Panc1 (cell line): ENCODE measurements at regions not wholly inside any gene's neighbourhood (a gene's known extent, or its start where the extent isn't known, plus 50 kb on each side); places are given as distances from the start of the nearest gene placed in this dataset.

Experiments
- ATAC-seq: fragments of 200-7000 bp; cut with Tn5 transposase; 2 replicates; pipeline ENCODE4 v1.9.1; 2020; ENCODE audit warnings: mild to moderate bottlenecking, moderate library complexity
- BruUV-seq: library from RNA; stranded (reverse); fragments of 400-500 nt; replicated peaks from 2 replicates; lab custom pipeline; 2021; lab: Mats Ljungman, UMichigan
- CTCF ChIA-PET: fragments of 300-600 bp; sonication (Branson Sonifier 250); formaldehyde crosslinking; loops from one replicate; lab custom pipeline; 2022; ENCODE audit warnings: antibody characterized with exemption; lab: Charles Lee
- POLR2A ChIA-PET: fragments of 300-600 bp; sonication (Branson Sonifier 250); formaldehyde crosslinking; loops from one replicate; lab custom pipeline; 2022; ENCODE audit warnings: antibody characterized with exemption; lab: Charles Lee
- DNase-seq: peaks from one replicate; pipeline ENCODE4 v3.0.0-alpha.2; 2010; ENCODE audit warnings: low read depth, low spot score
- H3K27ac ChIP-seq: 2 replicates; pipeline ENCODE4 v1.5.1; 2011; ENCODE audit warnings: mild to moderate bottlenecking, low read length, inconsistent platforms
- H3K27me3 ChIP-seq: fragments of 200-500 bp; sonication (Bioruptor generic); 2 replicates; pipeline ENCODE4 v1.6.0; 2014; ENCODE audit warnings: low read length, inconsistent platforms; ENCODE audit not compliant: control insufficient read depth, insufficient read depth
- H3K36me3 ChIP-seq: fragments of 200-500 bp; sonication (Bioruptor generic); 2 replicates; pipeline ENCODE4 v1.5.1; 2014; ENCODE audit warnings: inconsistent platforms, mild to moderate bottlenecking, low read length, moderate library complexity; ENCODE audit not compliant: control insufficient read depth, insufficient read depth
- H3K4me1 ChIP-seq: 2 replicates; pipeline ENCODE4 v1.5.1; 2011; ENCODE audit warnings: inconsistent platforms, mild to moderate bottlenecking, low read length, moderate library complexity; ENCODE audit not compliant: control insufficient read depth, insufficient read depth
- H3K4me3 ChIP-seq, 2 experiments: 2 replicates each; pipeline ENCODE4 v1.5.1; 2011 to 2012; ENCODE audit warnings: low read depth in 2 of 2, low read length in 2 of 2, mild to moderate bottlenecking in 2 of 2, inconsistent platforms in 1 of 2, moderate library complexity in 1 of 2
- H3K9me3 ChIP-seq: fragments of 200-500 bp; sonication (Bioruptor generic); 2 replicates; pipeline ENCODE4 v1.5.1; 2014; ENCODE audit warnings: low read depth, mild to moderate bottlenecking, inconsistent platforms, low read length, moderate library complexity; ENCODE audit not compliant: control insufficient read depth, insufficient read depth
- CTCF ChIP-seq: fragments of 450-650 bp; IDR thresholded peaks from 2 replicates; pipeline ENCODE4 v1.5.1; 2017; ENCODE audit warnings: mild to moderate bottlenecking
- POLR2AphosphoS5 ChIP-seq: IDR thresholded peaks from 2 replicates; pipeline ENCODE4 v1.6.1; 2012; ENCODE audit warnings: mild to moderate bottlenecking, low read depth, low read length, moderate library complexity
- SIN3A ChIP-seq: IDR thresholded peaks from 2 replicates; pipeline ENCODE4 v1.6.1; 2012; ENCODE audit warnings: low read depth, mild to moderate bottlenecking, low read length, moderate library complexity, borderline replicate concordance; ENCODE audit not compliant: insufficient read depth
- TCF7L2 ChIP-seq: IDR thresholded peaks from 2 replicates; pipeline ENCODE4 v1.6.1; 2011; ENCODE audit warnings: mild to moderate bottlenecking, low read depth, low read length, inconsistent platforms
- in situ Hi-C: cut with HindIII; loops from 2 replicates; pipeline ENCODE4 v1.10.0; 2016; ENCODE audit warnings: low sequenced_read_pairs, low pct_unique_long_range_greater_than_20kb
- intact Hi-C: fragments of 100-400 bp; cut with micrococcal nuclease; formaldehyde crosslinking; loops from one replicate; pipeline ENCODE4 v1.10.0; 2022; ENCODE audit not compliant: unreplicated experiment
- TF ChIP-seq, protein P1 (sequence below), 2 experiments: IDR thresholded peaks; 2 replicates each; pipeline ENCODE4 v1.6.1; 2011 to 2012; ENCODE audit warnings: low read depth in 2 of 2, control low read depth in 1 of 2, low read length in 1 of 2, mild to moderate bottlenecking in 1 of 2, moderate library complexity in 1 of 2; ENCODE audit not compliant: insufficient read depth in 1 of 2

GRCh38 chr5:74420947-74421346, 219.6 kb downstream of the ENC1 start:
- in situ Hi-C loops, result no loop called here
- H3K9me3 ChIP-seq, result no peaks in the 10 kb centered on the region
- POLR2A ChIA-PET, result no interaction called here
- no peak overlapping the region for H3K27ac ChIP-seq
- H3K36me3 ChIP-seq, result no peaks in the 10 kb centered on the region
- H3K4me1 ChIP-seq, result no peaks in the 10 kb centered on the region
- CTCF ChIA-PET, result no interaction called here
- DNase-seq (no peak), ATAC-seq (no peak)
- no peaks in the 10 kb centered on the region for H3K27me3 ChIP-seq
- BruUV-seq, result no TSS peak
- TF ChIP-seq, protein P1, sequence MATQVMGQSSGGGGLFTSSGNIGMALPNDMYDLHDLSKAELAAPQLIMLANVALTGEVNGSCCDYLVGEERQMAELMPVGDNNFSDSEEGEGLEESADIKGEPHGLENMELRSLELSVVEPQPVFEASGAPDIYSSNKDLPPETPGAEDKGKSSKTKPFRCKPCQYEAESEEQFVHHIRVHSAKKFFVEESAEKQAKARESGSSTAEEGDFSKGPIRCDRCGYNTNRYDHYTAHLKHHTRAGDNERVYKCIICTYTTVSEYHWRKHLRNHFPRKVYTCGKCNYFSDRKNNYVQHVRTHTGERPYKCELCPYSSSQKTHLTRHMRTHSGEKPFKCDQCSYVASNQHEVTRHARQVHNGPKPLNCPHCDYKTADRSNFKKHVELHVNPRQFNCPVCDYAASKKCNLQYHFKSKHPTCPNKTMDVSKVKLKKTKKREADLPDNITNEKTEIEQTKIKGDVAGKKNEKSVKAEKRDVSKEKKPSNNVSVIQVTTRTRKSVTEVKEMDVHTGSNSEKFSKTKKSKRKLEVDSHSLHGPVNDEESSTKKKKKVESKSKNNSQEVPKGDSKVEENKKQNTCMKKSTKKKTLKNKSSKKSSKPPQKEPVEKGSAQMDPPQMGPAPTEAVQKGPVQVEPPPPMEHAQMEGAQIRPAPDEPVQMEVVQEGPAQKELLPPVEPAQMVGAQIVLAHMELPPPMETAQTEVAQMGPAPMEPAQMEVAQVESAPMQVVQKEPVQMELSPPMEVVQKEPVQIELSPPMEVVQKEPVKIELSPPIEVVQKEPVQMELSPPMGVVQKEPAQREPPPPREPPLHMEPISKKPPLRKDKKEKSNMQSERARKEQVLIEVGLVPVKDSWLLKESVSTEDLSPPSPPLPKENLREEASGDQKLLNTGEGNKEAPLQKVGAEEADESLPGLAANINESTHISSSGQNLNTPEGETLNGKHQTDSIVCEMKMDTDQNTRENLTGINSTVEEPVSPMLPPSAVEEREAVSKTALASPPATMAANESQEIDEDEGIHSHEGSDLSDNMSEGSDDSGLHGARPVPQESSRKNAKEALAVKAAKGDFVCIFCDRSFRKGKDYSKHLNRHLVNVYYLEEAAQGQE (IDR thresholded peaks at IDR 0.05; ENCODE audit: insufficient read depth in 1 of 2, low read depth in 2 of 2, low read length in 1 of 2), result no peak
- TF ChIP-seq CTCF, result no peak
- TF ChIP-seq POLR2AphosphoS5, result no peak
- TF ChIP-seq TCF7L2, result no peak
- H3K4me3 ChIP-seq, result no peak overlapping the region
- intact Hi-C loops, result no loop called here

DNA sequence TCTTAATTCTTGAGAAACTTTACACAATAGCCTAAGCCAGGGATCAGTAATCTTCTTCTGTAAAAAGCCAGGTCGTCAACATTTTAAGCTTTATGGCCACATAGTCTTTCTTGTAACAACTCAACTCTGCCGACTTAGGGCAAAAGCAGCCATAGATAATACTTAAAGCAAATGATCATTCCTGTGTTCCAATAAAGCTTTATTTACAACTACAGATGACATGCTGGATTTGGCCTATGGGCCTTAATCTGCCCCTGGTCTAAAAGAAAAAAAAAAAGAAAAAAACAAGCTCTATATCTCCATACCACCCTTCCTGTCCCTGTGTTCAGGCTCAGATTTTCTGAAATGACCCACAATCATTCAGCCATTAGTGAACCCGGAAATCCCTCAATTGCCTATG, 220.3 kb downstream of the ENC1 start:
- ATAC-seq, result no peak
- H3K9me3 ChIP-seq, result no peaks in the 10 kb centered on the region
- H3K4me1 ChIP-seq, result no peaks in the 10 kb centered on the region
- no peak overlapping the region for H3K4me3 ChIP-seq
- H3K27me3 ChIP-seq, result no peaks in the 10 kb centered on the region
- ChIA-PET POLR2A (no interaction called here), CTCF (no interaction called here)
- no TSS peak for BruUV-seq
- H3K27ac ChIP-seq, result no peak overlapping the region
- in situ Hi-C loops, result no loop called here
- no peak for DNase-seq
- H3K36me3 ChIP-seq, result no peaks in the 10 kb centered on the region
- no peak for TF ChIP-seq TCF7L2
- TF ChIP-seq, protein P1 (IDR thresholded peaks at IDR 0.05; ENCODE audit: insufficient read depth in 1 of 2, low read depth in 2 of 2, low read length in 1 of 2), result no peak
- TF ChIP-seq CTCF, result no peak
- TF ChIP-seq POLR2AphosphoS5, result no peak
- TF ChIP-seq SIN3A, result no peak
- intact Hi-C loops, result no loop called here
